ENCODE measurements at regions not wholly inside any gene's neighbourhood (a gene's known extent, or its start where the extent isn't known, plus 50 kb on each side); places are given as distances from the start of the nearest gene placed in this dataset.

DNA sequence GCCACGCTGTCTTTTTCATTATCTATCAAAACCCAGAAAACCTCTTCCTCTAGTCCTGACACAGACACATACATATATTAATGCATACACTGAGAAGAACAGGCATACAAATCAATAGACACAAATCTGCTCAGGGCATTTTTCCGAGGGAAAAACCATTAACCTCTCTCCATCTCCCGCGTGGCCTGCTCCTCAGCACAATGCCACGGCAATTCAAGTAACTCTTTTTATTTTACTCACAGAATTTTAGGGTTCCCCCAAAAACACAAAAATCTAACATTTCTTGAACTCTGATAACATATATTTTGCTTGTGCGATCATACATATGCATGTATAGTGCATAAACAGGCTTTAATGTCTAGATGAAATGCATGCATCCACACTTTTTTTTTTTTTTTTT lies 110.8 kb upstream of the NSMCE3 start:
- WGBS, 2 donors = 92 to 93% methylated on average over 6 of the region's 6 CpGs
- no peaks in the 10 kb centered on the region for H3K9me3 ChIP-seq (ENCODE audit: control insufficient read depth, low read length)
- intact Hi-C loops (cut with DNase I) = no loop called here

GRCh38 chr15:29379647-29380046 lies 110.0 kb upstream of the NSMCE3 start:
- Histone ChIP-seq H3K36me3 (ENCODE audit: control insufficient read depth in 1 of 2, insufficient read depth in 2 of 2, low read length in 1 of 2) (no peaks in the 10 kb centered on the region), H3K27me3 (ENCODE audit: control insufficient read depth in 1 of 2, insufficient read depth in 2 of 2, low read length in 1 of 2) (no peaks in the 10 kb centered on the region), H3K27ac (ENCODE audit: low read depth in 1 of 2, low read length in 2 of 2) (no peak overlapping the region), H3K4me3 (ENCODE audit: low read length in 2 of 2) (no peak overlapping the region), H3K4me1 (ENCODE audit: control insufficient read depth in 1 of 2, insufficient read depth in 2 of 2, low read length in 2 of 2) (no peaks in the 10 kb centered on the region), H3K9me3 (ENCODE audit: control insufficient read depth, low read length) (no peaks in the 10 kb centered on the region)
- ATAC-seq (ENCODE audit: low FRiP score) (no peak), DNase-seq (no peak)
- intact Hi-C loops (cut with DNase I) = no loop called here
- WGBS, 2 donors = 74 to 82% methylated on average over 9 of the region's 9 CpGs

More for the DNA sequence above, 110.8 kb upstream of the NSMCE3 start:
- ATAC-seq (ENCODE audit: low FRiP score) (no peak), DNase-seq (no peak)
- Histone ChIP-seq H3K27ac (ENCODE audit: low read depth in 1 of 2, low read length in 2 of 2) (no peak overlapping the region), H3K36me3 (ENCODE audit: control insufficient read depth in 1 of 2, insufficient read depth in 2 of 2, low read length in 1 of 2) (no peaks in the 10 kb centered on the region), H3K4me3 (ENCODE audit: low read length in 2 of 2) (no peak overlapping the region), H3K4me1 (ENCODE audit: control insufficient read depth in 1 of 2, insufficient read depth in 2 of 2, low read length in 2 of 2) (no peaks in the 10 kb centered on the region), H3K27me3 (ENCODE audit: control insufficient read depth in 1 of 2, insufficient read depth in 2 of 2, low read length in 1 of 2) (no peaks in the 10 kb centered on the region)

- H3K9me3 ChIP-seq (ENCODE audit: control insufficient read depth, low read length) = no peaks in the 10 kb centered on the region
- no peaks in the 10 kb centered on the region for H3K36me3 ChIP-seq (ENCODE audit: control insufficient read depth in 1 of 2, insufficient read depth in 2 of 2, low read length in 1 of 2)
- WGBS, 2 donors = 82 to 83% methylated on average over 6 of the region's 6 CpGs
- DNase-seq (no peak), ATAC-seq (ENCODE audit: low FRiP score) (no peak)
- H3K27ac ChIP-seq (ENCODE audit: low read depth in 1 of 2, low read length in 2 of 2) = no peak overlapping the region
- intact Hi-C loops (cut with DNase I) = no loop called here
- H3K4me3 ChIP-seq (ENCODE audit: low read length in 2 of 2) = no peak overlapping the region
- no peaks in the 10 kb centered on the region for H3K27me3 ChIP-seq (ENCODE audit: control insufficient read depth in 1 of 2, insufficient read depth in 2 of 2, low read length in 1 of 2)
- H3K4me1 ChIP-seq (ENCODE audit: control insufficient read depth in 1 of 2, insufficient read depth in 2 of 2, low read length in 2 of 2) = no peaks in the 10 kb centered on the region
Measured at GRCh38 chr15:29377161-29377560, 107.5 kb upstream of the NSMCE3 start.

DNA sequence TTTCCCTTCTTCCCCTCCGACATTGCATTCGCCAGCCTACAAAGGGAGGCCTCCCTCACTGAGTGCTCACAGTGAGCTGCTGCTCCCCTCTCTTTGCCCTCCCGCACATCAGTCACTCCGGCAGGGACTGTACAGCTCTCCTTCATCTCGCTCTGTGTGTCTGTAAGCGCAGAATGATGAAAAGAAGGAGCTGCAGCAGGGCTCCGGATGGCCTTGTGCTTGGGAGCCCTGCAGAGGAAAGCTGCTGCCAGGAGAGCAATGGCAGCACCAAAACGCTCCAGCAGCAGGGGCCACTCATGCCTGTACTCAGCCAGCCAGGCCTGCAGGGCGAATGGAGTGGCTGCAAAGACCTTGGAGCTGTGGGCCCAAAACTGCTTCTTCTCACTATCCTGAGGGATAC lies 107.0 kb upstream of the NSMCE3 start:
- Histone ChIP-seq H3K4me3 (ENCODE audit: low read length in 2 of 2) (no peak overlapping the region), H3K9me3 (ENCODE audit: control insufficient read depth, low read length) (no peaks in the 10 kb centered on the region), H3K36me3 (ENCODE audit: control insufficient read depth in 1 of 2, insufficient read depth in 2 of 2, low read length in 1 of 2) (no peaks in the 10 kb centered on the region), H3K27me3 (ENCODE audit: control insufficient read depth in 1 of 2, insufficient read depth in 2 of 2, low read length in 1 of 2) (no peaks in the 10 kb centered on the region), H3K4me1 (ENCODE audit: control insufficient read depth in 1 of 2, insufficient read depth in 2 of 2, low read length in 2 of 2) (no peaks in the 10 kb centered on the region), H3K27ac (ENCODE audit: low read depth in 1 of 2, low read length in 2 of 2) (no peak overlapping the region)
- intact Hi-C loops (cut with DNase I) = no loop called here
- ATAC-seq (ENCODE audit: low FRiP score) (no peak), DNase-seq (no peak)
- WGBS, 2 donors = 61 to 68% methylated on average over 9 of the region's 9 CpGs

- Histone ChIP-seq H3K4me1 (ENCODE audit: control insufficient read depth in 1 of 2, insufficient read depth in 2 of 2, low read length in 2 of 2) (no peaks in the 10 kb centered on the region), H3K27me3 (ENCODE audit: control insufficient read depth in 1 of 2, insufficient read depth in 2 of 2, low read length in 1 of 2) (no peaks in the 10 kb centered on the region), H3K27ac (ENCODE audit: low read depth in 1 of 2, low read length in 2 of 2) (no peak overlapping the region), H3K36me3 (ENCODE audit: control insufficient read depth in 1 of 2, insufficient read depth in 2 of 2, low read length in 1 of 2) (no peaks in the 10 kb centered on the region), H3K9me3 (ENCODE audit: control insufficient read depth, low read length) (no peaks in the 10 kb centered on the region), H3K4me3 (ENCODE audit: low read length in 2 of 2) (no peak overlapping the region)
- intact Hi-C loops (cut with DNase I) = no loop called here
- WGBS, 2 donors = 90 to 91% methylated on average over 3 of the region's 3 CpGs
- ATAC-seq (ENCODE audit: low FRiP score) (no peak), DNase-seq (no peak)
Measured at GRCh38 chr15:29369261-29369660, 99.6 kb upstream of the NSMCE3 start.

- no peak for DNase-seq
Measured at GRCh38 chr15:29364426-29365078, 94.9 kb upstream of the NSMCE3 start.

DNA sequence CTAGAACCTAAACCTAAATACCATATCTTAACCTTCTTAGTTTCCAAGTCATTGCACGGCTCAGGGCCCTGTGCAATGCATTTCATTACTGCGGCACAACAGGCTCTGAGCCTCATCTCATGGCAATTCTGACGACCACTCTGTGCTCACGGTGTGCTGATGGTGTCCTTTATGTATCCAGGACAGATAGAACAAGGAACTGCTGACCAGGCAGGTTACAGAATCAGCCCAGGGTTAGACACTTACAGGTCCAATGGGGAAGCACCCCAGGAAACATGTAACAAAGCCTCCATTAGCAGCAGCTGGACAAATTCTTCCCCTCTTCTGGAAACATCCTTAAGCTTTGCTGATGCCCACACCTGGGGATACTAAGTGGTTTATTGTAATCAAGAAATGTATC lies 91.9 kb upstream of the NSMCE3 start:
- Histone ChIP-seq H3K9me3 (ENCODE audit: control insufficient read depth, low read length) (no peaks in the 10 kb centered on the region), H3K27me3 (ENCODE audit: control insufficient read depth in 1 of 2, insufficient read depth in 2 of 2, low read length in 1 of 2) (no peaks in the 10 kb centered on the region), H3K36me3 (ENCODE audit: control insufficient read depth in 1 of 2, insufficient read depth in 2 of 2, low read length in 1 of 2) (no peaks in the 10 kb centered on the region), H3K4me1 (ENCODE audit: control insufficient read depth in 1 of 2, insufficient read depth in 2 of 2, low read length in 2 of 2) (no peaks in the 10 kb centered on the region), H3K27ac (ENCODE audit: low read depth in 1 of 2, low read length in 2 of 2) (no peak overlapping the region), H3K4me3 (ENCODE audit: low read length in 2 of 2) (no peak overlapping the region)
- DNase-seq (no peak), ATAC-seq (ENCODE audit: low FRiP score) (no peak)
- intact Hi-C loops (cut with DNase I) = no loop called here
- WGBS, 2 donors = 89 to 92% methylated on average over 4 of the region's 4 CpGs

More at GRCh38 chr15:29364426-29365078, 94.9 kb upstream of the NSMCE3 start:
- Histone ChIP-seq H3K4me1 (ENCODE audit: control insufficient read depth in 1 of 2, insufficient read depth in 2 of 2, low read length in 2 of 2) (no peaks in the 10 kb centered on the region), H3K4me3 (ENCODE audit: low read length in 2 of 2) (no peak overlapping the region), H3K36me3 (ENCODE audit: control insufficient read depth in 1 of 2, insufficient read depth in 2 of 2, low read length in 1 of 2) (no peaks in the 10 kb centered on the region), H3K27me3 (ENCODE audit: control insufficient read depth in 1 of 2, insufficient read depth in 2 of 2, low read length in 1 of 2) (no peaks in the 10 kb centered on the region), H3K9me3 (ENCODE audit: control insufficient read depth, low read length) (no peaks in the 10 kb centered on the region), H3K27ac (ENCODE audit: low read depth in 1 of 2, low read length in 2 of 2) (no peak overlapping the region)
- ATAC-seq (ENCODE audit: low FRiP score) = no peak
- 29 to 32% methylated on average over 8 of the region's 8 CpGs for WGBS, 2 donors
- intact Hi-C loops (cut with DNase I) = no loop called here

DNA sequence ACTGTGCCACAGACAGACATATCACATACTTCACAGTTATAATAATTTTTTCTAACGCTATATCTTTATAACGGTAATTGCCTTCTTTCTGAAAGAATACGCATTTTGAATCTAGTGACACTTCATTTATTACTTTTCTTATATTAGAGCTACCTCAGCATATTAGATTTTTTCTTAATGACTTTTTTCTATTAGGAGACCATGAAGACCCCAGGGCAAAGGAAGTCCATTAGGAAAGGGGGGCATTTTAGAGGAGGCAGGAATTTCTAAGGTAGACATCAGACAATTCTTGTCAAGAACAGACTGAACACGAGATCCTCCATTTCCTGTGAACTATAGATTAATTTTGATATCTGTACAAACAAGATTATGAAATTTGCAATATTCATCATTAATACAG lies 90.5 kb upstream of the NSMCE3 start:
- Histone ChIP-seq H3K36me3 (ENCODE audit: control insufficient read depth in 1 of 2, insufficient read depth in 2 of 2, low read length in 1 of 2) (no peaks in the 10 kb centered on the region), H3K4me3 (ENCODE audit: low read length in 2 of 2) (no peak overlapping the region), H3K9me3 (ENCODE audit: control insufficient read depth, low read length) (no peaks in the 10 kb centered on the region), H3K27ac (ENCODE audit: low read depth in 1 of 2, low read length in 2 of 2) (no peak overlapping the region), H3K27me3 (ENCODE audit: control insufficient read depth in 1 of 2, insufficient read depth in 2 of 2, low read length in 1 of 2) (no peaks in the 10 kb centered on the region), H3K4me1 (ENCODE audit: control insufficient read depth in 1 of 2, insufficient read depth in 2 of 2, low read length in 2 of 2) (no peaks in the 10 kb centered on the region)
- intact Hi-C loops (cut with DNase I) = no loop called here
- ATAC-seq (ENCODE audit: low FRiP score) (no peak), DNase-seq (no peak)
- WGBS, 2 donors = 67 to 86% methylated on average over 4 of the region's 4 CpGs

GRCh38 chr15:29356786-29357185 lies 87.2 kb upstream of the NSMCE3 start:
- Histone ChIP-seq H3K4me1 (ENCODE audit: control insufficient read depth in 1 of 2, insufficient read depth in 2 of 2, low read length in 2 of 2) (no peaks in the 10 kb centered on the region), H3K4me3 (ENCODE audit: low read length in 2 of 2) (no peak overlapping the region), H3K36me3 (ENCODE audit: control insufficient read depth in 1 of 2, insufficient read depth in 2 of 2, low read length in 1 of 2) (no peaks in the 10 kb centered on the region), H3K27me3 (ENCODE audit: control insufficient read depth in 1 of 2, insufficient read depth in 2 of 2, low read length in 1 of 2) (no peaks in the 10 kb centered on the region), H3K9me3 (ENCODE audit: control insufficient read depth, low read length) (no peaks in the 10 kb centered on the region), H3K27ac (ENCODE audit: low read depth in 1 of 2, low read length in 2 of 2) (no peak overlapping the region)
- DNase-seq (no peak), ATAC-seq (ENCODE audit: low FRiP score) (no peak)
- WGBS, 2 donors = 97 to 100% methylated on average over 1 of the region's 1 CpG
- intact Hi-C loops (cut with DNase I) = no loop called here

Data from aorta (tissue), 5 donors.